Ectodermal cell (in vitro differentiated cells): ENCODE measurements at regions not wholly inside any gene's neighbourhood (a gene's known extent, or its start where the extent isn't known, plus 50 kb on each side); places are given as distances from the start of the nearest gene placed in this dataset.

Experiments used
- H3K27ac ChIP-seq: 2 replicates; pipeline ENCODE4 v1.7.0; 2013; ENCODE audit warnings: mild to moderate bottlenecking, low read depth, low read length; ENCODE audit not compliant: insufficient read depth, poor library complexity, severe bottlenecking
- H3K27me3 ChIP-seq: 2 replicates; pipeline ENCODE4 v1.7.0; 2013; ENCODE audit warnings: mild to moderate bottlenecking, low read length; ENCODE audit not compliant: insufficient read depth, control insufficient read depth, poor library complexity, severe bottlenecking
- H3K36me3 ChIP-seq: one replicate; pipeline ENCODE4 v1.7.0; 2013; ENCODE audit warnings: low read length; ENCODE audit not compliant: control insufficient read depth, insufficient read depth
- H3K4me1 ChIP-seq: one replicate; pipeline ENCODE4 v1.7.0; 2013; ENCODE audit warnings: low read length; ENCODE audit not compliant: control insufficient read depth, insufficient read depth
- H3K4me3 ChIP-seq: 2 replicates; pipeline ENCODE4 v1.7.0; 2013; ENCODE audit warnings: low read depth, low read length, control low read depth; ENCODE audit not compliant: insufficient read depth
- H3K9me3 ChIP-seq: 2 replicates; pipeline ENCODE4 v1.7.0; 2013; ENCODE audit warnings: mild to moderate bottlenecking, low read length, moderate library complexity; ENCODE audit not compliant: control insufficient read depth
- WGBS, 2 experiments: methylation state at CpG; one replicate each; pipeline ENCODE4 v1.1.7; 2013; ENCODE audit warnings: missing lambda C conversion rate in 2 of 2; 5-methylcytosine and 5-hydroxymethylcytosine counted together

DNA sequence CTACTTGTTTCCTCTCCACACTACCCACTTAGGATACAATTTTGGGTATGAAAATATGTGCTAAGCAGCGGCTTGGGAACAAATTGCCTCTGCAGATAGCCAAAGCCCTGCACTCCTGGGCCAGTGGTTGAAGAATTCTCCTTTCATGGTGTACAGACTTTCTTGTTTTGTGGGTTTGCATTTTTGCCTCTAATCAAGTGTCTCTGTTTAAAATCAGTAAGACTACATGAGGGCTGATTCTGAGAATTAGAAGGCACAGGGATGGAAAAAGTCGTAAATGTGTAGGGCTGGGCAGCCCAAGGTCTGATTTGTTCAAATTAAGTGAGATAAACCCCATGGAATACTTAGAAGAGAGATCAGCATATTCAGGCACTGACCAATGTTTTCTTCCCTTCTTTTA is 103.7 kb upstream of the CD180 start:
- Histone ChIP-seq H3K36me3 (no peaks in the 10 kb centered on the region), H3K9me3 (no peaks in the 10 kb centered on the region), H3K4me1 (no peaks in the 10 kb centered on the region), H3K4me3 (no peak overlapping the region), H3K27me3 (no peaks in the 10 kb centered on the region), H3K27ac (no peak overlapping the region)
- WGBS, 2 experiments, result 90 to 98% methylated on average over 2 of the region's 2 CpGs

DNA sequence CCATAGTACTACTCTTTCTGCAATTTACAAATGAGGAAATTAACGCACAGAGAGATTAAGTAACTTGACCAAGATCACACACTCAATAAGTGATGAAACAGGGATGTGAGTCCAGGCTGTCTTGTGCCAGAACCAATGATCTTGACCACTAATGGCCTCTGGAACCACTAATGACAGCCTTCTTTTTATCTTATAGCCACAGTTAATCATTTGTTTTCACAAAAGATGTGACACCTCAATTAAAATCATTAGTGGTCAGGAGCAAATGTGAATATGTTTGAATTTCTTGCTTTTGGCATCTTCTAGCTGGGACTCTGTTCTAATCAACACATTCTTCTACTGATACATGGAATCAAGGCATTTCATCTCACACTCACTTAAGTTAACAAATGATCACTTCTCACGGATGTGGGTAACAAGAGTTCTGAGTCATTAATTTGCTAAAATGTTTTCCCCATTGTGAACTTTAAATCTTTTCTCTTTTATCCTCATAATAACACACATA is 102.7 kb upstream of the CD180 start:
- H3K9me3 ChIP-seq, result no peaks in the 10 kb centered on the region

DNA sequence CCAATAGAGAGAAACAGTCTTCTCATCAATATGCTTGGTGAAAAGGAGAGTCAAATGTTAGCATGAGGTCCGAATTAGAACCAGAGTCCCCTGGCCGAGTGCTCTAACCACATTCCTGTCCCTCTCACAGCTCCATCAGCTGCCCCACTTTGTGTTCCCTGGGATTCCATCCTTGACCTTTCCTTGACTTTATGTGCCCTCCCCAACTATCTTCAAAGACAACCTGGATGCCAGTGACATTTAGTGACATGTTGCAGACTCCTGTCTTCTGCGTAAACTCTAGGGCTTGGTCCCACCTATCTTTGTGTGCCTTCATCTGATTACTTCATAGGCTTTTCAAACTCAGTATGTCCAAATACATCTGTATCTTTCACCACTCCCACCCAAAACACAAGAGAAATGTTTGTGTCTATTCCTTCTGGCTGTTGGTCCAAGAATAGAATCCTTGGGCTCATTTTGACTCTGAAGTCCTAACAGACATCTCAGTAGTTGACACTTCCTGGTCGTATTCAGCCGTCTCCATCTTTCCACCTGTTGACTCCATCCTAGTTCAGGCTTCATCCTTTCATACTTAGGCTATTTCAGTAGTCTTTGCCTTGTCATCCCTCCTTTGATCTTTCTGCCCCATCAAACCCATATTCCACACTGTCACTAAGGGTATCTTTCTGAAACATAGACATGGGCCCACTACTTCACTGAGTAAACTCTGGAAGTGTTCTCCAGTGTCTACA is 101.4 kb upstream of the CD180 start:
- H3K4me1 ChIP-seq, result no peaks in the 10 kb centered on the region
- H3K27ac ChIP-seq, result no peak overlapping the region
- H3K27me3 ChIP-seq, result no peaks in the 10 kb centered on the region
- H3K36me3 ChIP-seq, result no peaks in the 10 kb centered on the region
- H3K9me3 ChIP-seq, result no peaks in the 10 kb centered on the region
- 95% methylated on average over 5 of the region's 5 CpGs for WGBS, 2 experiments
- no peak overlapping the region for H3K4me3 ChIP-seq

More for the DNA sequence above, 102.7 kb upstream of the CD180 start:
- no peaks in the 10 kb centered on the region for H3K4me1 ChIP-seq
- no peak overlapping the region for H3K4me3 ChIP-seq
- H3K27me3 ChIP-seq, result no peaks in the 10 kb centered on the region
- H3K27ac ChIP-seq, result no peak overlapping the region
- H3K36me3 ChIP-seq, result no peaks in the 10 kb centered on the region
- 86 to 94% methylated on average over 2 of the region's 2 CpGs for WGBS, 2 experiments

DNA sequence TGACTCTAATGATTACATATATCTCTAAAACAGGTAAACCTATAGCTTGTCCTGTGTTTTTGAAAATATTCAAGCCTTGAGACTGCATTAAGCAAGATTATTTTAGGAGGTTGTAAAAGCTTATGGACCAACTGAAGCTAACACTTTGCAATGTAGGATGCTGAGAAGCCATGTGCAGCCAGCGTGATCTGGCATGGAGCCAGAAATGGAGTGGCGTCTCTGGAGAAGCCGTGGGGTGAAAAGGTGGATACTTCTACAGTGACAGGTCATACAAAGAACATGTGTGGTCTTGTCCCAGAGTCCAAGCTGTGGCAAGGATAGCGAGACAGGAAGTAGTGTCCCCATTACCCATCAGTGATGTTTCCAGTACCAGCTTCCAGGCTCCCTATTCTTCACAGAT is 100.8 kb upstream of the CD180 start:
- no peaks in the 10 kb centered on the region for H3K9me3 ChIP-seq
- WGBS, 2 experiments, result 93 to 96% methylated on average over 4 of the region's 4 CpGs
- H3K4me3 ChIP-seq, result no peak overlapping the region

DNA sequence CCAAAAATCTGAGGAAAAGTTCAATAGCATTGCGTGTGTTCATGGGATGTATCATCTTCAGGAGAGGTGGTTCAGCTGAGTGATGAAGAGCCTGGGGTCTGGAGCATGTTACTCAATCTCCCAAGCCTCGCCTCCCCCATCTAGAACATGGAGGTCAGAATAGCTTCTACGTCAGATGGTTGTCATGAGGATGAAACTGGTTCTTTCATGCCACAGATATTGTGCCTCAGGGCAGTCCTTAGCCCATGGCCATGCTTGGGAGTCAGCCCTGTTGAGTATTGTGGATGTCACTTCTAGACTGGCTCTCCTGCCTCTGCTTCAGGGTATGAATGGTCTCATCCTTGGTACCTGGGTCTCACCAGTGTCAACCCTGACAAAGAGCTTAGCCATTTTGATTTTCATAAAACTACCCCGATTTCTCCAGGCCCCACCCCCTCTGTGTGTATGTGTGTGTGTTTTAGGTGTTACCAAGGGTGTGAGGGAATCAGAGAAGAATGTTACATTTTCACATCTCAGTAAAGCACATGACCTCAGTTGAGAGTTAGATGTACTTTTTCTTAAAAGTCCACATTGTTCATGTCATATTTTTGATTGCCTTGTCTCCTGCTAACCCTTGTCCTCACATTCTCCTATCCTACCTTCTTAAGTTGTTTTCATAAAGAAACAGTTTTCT is 97.8 kb upstream of the CD180 start:
- no peaks in the 10 kb centered on the region for H3K4me1 ChIP-seq
- H3K4me3 ChIP-seq, result no peak overlapping the region
- WGBS, 2 experiments, result 92 to 100% methylated on average over 3 of the region's 4 CpGs
- no peak overlapping the region for H3K27ac ChIP-seq
- no peaks in the 10 kb centered on the region for H3K36me3 ChIP-seq
- no peaks in the 10 kb centered on the region for H3K9me3 ChIP-seq
- no peaks in the 10 kb centered on the region for H3K27me3 ChIP-seq

More for the DNA sequence above, 100.8 kb upstream of the CD180 start:
- Histone ChIP-seq H3K36me3 (no peaks in the 10 kb centered on the region), H3K27ac (no peak overlapping the region), H3K27me3 (no peaks in the 10 kb centered on the region), H3K4me1 (no peaks in the 10 kb centered on the region)

DNA sequence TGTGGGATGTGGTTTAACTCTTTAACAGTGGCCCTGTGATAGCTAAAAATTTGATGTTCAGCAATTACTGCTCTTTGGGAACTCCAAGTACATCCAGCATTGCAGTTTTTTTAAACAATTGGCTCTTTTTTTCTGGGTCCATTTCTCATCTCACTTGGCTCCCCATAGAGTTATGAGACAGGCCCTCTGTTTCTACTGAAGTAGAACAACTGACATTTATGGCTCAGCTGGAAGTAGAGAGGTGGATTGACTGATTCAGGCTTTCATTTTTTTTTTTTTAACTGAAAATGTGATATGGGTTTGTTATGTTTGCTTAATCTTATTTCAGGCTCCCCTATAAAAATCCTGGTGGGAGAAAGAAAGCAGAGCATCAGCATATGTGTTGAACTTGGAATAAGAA is 96.6 kb upstream of the CD180 start:
- Histone ChIP-seq H3K4me1 (no peaks in the 10 kb centered on the region), H3K4me3 (no peak overlapping the region), H3K27me3 (no peaks in the 10 kb centered on the region), H3K36me3 (no peaks in the 10 kb centered on the region), H3K9me3 (no peaks in the 10 kb centered on the region), H3K27ac (no peak overlapping the region)

DNA sequence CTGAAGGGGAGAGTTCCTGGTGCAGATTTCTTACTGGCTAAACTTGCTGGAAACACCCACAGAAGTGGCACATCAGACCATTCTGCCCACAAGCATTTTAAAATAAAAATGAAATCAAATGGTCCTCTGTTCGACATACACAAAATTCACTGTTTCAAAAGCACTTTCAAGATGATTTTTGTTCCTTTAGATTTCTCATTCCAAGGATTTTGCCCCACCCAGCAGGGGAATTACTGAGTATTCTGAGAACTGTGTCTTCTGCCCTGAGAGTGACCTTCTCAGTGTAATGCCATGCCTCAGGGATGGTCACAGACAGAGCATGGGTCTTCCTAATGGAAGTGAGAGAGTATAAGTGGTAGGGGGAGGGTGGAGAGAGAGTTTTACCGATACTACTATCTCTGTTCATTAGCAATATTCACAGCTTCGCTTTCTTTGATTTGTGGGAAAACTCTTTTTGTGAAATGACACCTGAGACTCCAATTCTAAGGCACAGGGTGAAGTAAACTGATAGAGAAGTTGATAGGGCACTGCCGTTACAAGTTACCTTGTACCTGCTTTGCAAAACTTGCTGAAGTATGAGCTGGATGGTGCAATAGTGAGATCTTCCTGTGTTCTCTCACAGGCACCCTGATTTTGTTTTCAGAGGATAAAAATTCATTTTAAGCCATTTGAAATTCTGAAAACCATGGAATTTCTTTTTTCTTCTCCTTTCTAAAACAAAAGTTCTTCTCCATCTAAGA is 95.8 kb upstream of the CD180 start:
- H3K27ac ChIP-seq, result no peak overlapping the region
- no peak overlapping the region for H3K4me3 ChIP-seq
- WGBS, 2 experiments, result 86 to 94% methylated on average over 4 of the region's 4 CpGs
- no peaks in the 10 kb centered on the region for H3K4me1 ChIP-seq
- no peaks in the 10 kb centered on the region for H3K27me3 ChIP-seq
- H3K36me3 ChIP-seq, result no peaks in the 10 kb centered on the region
- H3K9me3 ChIP-seq, result no peaks in the 10 kb centered on the region

DNA sequence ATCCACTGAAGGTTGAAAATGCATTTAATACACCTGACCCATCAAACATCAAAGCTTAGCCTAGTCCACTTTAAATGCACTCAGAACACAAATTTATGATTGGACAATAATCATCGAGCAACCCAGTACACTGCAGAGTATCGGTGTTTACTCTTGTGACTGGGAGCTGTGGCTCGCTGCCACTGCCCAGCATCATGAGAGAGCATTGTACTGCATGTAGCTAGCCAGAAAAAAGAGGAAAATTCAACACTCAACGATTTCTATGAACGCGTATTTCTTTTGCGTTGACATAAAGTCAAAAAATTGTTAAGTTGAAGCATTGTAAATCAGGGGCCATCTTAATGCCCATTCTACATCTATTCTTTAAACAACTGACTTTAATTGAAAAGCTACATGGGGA is 95.1 kb upstream of the CD180 start:
- H3K36me3 ChIP-seq, result no peaks in the 10 kb centered on the region
- 97 to 98% methylated on average over 7 of the region's 7 CpGs for WGBS, 2 experiments
- no peak overlapping the region for H3K4me3 ChIP-seq

DNA sequence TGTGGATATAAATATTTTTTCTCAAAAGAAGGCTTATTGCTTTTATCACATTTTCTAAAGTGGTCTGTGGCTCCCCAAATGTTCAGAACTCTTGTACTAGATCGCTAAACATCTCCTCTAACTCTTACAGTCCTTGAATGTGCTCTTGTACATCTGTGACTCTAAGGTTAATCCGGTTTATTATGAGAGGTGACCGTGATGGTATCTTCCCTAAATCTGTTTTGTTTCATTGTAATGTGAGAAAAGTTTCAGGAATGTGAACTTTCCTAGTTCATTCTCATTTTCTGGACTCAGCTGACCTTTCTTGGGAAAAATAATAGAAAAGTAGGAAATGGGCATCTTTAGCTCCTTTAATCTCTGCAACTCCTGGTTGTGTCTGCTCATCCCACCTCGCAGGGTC is 94.5 kb upstream of the CD180 start:
- Histone ChIP-seq H3K4me3 (no peak overlapping the region), H3K36me3 (no peaks in the 10 kb centered on the region), H3K27ac (no peak overlapping the region), H3K27me3 (no peaks in the 10 kb centered on the region), H3K4me1 (no peaks in the 10 kb centered on the region), H3K9me3 (no peaks in the 10 kb centered on the region)
- WGBS, 2 experiments, result 91 to 95% methylated on average over 4 of the region's 4 CpGs

More for the DNA sequence above, 95.1 kb upstream of the CD180 start:
- H3K27me3 ChIP-seq, result no peaks in the 10 kb centered on the region
- H3K9me3 ChIP-seq, result no peaks in the 10 kb centered on the region
- no peak overlapping the region for H3K27ac ChIP-seq
- no peaks in the 10 kb centered on the region for H3K4me1 ChIP-seq

DNA sequence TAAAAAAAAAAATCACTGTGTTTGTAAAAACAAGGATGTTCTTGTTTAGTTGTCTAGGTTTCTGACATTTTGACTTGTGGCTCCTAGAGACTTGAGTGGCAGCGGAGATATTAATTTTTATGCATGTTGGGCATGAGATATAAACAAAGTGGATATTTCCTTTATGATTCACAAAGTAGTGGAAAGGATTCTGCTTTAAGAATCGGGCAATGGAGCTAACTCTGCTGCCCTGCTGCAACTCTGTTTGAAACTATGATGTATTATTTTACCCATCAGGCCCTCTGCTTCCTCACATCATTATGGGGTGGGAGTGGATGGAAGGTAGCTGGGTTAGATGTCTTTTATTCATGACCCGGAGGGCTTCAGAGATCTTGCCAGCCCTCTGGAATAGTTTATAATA is 94.1 kb upstream of the CD180 start:
- H3K27me3 ChIP-seq, result no peaks in the 10 kb centered on the region
- no peaks in the 10 kb centered on the region for H3K36me3 ChIP-seq
- H3K27ac ChIP-seq, result no peak overlapping the region
- 89 to 97% methylated on average over 3 of the region's 3 CpGs for WGBS, 2 experiments
- H3K4me3 ChIP-seq, result no peak overlapping the region
- no peaks in the 10 kb centered on the region for H3K4me1 ChIP-seq
- H3K9me3 ChIP-seq, result no peaks in the 10 kb centered on the region
